ENCODE measurements at regions not wholly inside any gene's neighbourhood (a gene's known extent, or its start where the extent isn't known, plus 50 kb on each side); places are given as distances from the start of the nearest gene placed in this dataset.
"Not testable (repeated sequence)": the region's sequence is repeated elsewhere in the genome, so short reads cannot be mapped to it uniquely, and the experiment has no call there.

DNA sequence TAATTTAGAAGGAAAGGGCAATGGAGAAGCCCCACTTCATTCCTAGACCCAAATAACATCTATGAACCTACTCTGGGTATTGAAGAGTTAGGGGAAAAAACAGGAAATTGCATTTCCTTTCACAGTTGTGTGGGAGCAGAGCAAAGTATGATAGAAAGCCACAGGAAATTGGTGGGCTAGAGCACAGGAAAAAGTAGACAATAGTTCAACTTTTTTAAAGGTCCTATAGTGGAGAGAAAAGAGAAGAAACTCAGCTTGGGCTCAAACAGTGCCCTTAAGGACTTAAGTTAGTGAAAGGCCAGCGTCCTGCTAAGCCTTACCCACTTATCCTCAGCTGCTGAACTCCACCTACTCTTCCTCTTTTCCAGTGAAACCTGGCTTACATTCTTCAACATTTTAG is 258.1 kb downstream of the DPY19L2 start:
- DNase-seq (ENCODE audit: low read depth) = no peak

DNA sequence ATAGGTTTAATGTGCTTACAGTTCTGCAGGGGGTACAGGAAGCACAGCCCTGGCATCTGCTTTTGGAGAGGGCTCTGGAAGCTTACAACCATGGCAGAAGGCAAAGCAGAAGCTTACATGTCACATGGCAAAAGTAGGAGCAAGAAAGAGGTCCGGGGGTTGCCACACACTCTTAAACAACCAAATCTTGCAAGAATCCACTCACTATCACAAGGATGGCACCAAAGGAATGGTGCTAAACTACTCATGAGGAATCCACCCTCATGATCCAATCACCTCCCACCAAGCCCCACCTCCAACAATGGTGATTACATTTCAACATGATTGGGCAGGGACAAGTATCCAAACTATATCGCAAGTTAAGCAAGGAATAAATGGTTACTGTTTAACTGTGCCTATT is 255.8 kb upstream of the AVPR1A start:
- DNase-seq (ENCODE audit: low read depth) = no peak

DNA sequence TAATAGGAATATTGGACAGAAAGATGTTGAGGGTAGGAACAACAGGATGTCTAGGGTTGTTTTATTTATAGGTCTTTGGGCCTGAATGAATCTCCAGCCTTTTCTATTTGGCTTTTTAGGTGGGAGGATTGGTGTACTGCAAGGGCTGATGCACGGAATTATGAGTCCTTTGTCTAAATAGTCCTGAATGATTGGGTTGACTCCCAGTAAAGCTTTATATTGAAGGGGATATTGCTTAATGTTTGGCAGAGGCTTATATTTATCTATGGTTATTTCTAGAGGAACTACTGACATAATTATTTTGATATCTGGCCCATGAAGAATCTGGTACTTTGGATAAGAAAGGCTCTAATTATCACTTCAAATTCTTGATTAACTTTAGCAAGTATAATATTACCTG is 253.6 kb upstream of the AVPR1A start:
- no peak for DNase-seq (ENCODE audit: low read depth)

DNA sequence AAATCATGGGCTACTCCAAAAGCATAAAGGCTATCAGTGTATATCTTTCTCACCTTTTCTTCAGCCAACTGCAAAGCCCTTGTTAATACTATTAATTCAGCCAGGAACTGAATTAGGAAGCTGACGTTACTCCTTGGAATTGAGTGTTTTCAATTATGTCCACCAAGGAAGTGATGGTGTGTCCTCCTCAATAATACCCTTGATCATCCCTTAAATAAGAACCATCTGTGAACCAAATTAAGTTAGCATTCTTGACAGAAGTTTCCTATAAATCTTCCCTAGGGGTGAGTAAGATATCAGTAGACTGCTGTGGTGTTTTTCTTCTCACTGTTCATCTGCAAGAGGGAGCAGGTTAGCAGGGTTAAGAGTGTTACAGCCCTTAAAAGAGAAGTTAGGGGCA is 252.3 kb upstream of the AVPR1A start:
- DNase-seq (ENCODE audit: low read depth) = no peak

DNA sequence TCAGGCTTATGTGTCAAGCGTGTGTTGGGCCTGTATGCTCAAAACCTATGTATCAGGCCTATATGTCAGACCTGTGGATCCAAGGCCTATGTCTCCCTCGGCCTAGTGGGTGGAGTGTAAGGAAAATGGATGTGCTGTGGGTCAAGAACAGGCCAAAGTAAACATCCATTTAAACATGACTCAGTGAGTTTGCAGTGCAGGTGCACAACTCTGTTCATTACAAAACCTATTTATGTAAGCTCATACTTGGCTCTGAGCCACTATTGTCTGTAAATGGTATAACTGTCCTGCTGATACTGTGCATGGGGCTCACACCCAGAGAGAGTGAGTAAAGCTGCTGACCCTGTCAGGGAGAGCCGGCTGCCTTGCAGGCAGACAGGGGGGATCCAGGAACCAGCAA is 249.7 kb upstream of the AVPR1A start:
- DNase-seq (ENCODE audit: low read depth) = no peak

DNA sequence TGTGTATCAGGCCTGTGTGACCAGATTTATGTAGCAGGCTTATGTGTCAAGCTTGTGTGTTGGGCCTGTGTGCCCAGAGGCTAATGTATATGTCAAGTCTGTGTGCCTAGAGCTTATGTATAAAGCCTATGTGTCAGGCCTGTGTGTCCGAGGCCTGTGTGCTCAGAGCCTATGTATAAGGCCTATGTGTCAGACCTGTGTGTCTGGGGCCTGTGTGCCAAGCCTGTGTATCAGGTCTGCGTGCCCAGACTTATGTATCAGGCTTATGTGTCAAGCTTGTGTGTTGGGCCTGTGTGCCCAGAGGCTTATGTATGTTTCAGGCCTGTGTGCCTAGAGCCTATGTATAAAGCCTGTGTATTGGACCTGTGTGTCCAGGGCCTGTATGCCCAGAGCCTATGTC is 249.3 kb upstream of the AVPR1A start:
- no peak for DNase-seq (ENCODE audit: low read depth)

DNA sequence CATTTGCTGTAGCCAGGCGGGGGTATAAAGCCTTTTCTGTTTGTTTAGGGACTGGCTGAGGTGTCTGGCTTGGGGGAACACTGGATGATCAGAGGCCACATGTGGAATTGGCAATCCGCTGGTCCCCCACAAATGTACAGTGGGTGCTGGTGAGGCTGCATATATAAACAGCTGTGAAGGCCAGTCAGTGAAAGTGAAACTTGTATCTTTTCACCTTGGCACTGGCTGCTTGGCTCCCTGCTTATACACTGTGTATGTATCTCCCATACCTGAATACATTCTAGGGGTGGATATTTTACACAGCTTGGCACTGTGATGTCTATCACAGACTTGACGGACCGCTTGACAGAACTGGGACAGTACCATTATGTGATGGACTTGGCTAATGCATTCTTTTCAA is 246.8 kb upstream of the AVPR1A start:
- no peak for DNase-seq (ENCODE audit: low read depth)

DNA sequence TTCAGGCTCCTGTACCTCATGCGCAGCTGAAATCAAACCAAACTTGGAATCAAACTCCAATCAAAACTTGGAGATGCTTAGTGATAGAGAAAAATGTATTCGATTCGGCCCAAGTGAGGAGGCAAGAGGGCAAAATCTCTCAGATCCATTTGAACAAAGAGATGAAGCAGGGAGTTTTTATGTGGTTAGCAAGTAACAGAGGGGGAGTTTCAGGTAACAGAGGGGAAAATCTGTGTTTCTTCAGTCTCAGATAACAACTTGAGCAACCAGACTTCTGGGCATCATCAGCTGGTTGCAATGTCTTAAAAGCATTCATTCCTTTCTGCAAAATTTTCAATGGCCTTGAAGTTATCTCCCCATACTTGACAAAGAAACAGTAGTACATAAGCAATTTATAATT is 245.1 kb upstream of the AVPR1A start:
- DNase-seq (ENCODE audit: low read depth) = no peak

DNA sequence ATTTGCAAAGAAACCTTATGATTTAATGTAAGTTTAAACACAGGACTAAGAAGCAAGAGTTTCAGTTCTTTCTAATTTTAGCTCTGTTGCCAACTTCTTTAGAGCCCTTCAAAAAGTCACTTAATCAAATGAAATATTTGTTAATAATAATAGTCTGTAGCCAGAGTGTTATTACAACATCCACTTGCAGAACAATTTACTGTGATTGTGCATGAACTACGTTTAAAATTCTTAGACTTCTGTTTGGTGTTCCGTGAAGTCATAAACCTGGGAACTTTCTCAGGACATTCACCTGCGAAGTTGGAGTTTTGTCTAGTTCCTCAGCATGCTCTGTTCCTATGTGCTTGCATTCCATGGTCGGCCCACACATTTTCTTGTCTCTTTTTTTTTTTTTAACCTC is 244.0 kb upstream of the AVPR1A start:
- DNase-seq (ENCODE audit: low read depth) = no peak

DNA sequence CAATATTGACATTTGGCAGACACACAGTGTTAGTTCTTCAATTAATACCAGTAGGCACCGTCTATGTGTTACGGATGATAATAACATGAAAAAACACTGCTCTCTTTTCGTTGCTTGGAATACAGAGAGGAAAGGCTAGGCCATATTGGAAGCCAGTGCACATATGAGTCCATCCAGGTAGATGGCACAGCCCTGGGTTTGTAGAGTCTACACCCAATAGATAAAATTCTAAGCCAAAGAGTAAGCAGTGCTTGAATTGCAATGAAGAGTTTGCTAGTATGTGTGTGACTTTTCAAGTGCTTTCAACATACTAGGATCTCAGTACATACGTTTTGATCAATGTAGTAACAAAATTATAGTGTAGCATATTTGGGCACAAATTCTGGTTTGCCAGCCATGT is 243.3 kb upstream of the AVPR1A start:
- no peak for DNase-seq (ENCODE audit: low read depth)

DNA sequence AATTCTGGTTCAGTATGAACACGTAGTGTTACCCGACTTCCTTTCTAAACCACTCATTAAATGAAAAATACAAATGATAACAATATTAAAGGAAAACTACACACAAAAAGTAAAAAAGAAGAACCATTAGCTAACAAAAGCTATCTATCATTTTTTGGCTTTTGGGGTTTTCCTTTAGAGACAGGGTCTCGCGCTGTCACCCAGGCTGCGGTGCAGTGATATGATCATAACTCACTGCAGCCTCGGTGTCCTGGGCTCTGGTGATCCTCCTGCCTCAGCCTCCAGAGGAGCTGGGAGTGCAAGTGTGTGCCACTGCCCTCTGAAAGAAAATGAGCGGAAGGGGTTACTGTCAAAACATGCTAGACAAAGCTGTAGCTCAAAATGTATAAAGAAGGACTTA is 238.2 kb upstream of the AVPR1A start:
- no peak for DNase-seq (ENCODE audit: low read depth)

DNA sequence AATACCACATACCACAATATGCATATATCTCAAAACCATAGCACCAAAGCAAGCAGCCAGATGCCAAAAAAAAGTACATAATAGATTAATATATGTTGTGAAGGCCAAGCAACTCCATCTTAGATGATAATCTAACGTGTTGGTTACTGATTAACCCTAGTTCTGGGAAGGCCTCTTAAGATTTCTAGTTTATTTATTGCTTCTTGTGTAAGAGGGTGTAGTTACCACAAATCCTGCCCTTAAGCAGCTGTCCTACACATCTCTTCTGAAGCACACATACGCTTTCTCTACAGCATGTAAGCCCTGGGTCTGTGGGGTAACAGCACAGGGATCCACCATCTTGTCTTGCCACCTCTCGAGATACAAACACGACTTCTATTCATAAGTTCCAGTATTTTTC is 236.8 kb upstream of the AVPR1A start:
- DNase-seq (ENCODE audit: low read depth) = no peak

DNA sequence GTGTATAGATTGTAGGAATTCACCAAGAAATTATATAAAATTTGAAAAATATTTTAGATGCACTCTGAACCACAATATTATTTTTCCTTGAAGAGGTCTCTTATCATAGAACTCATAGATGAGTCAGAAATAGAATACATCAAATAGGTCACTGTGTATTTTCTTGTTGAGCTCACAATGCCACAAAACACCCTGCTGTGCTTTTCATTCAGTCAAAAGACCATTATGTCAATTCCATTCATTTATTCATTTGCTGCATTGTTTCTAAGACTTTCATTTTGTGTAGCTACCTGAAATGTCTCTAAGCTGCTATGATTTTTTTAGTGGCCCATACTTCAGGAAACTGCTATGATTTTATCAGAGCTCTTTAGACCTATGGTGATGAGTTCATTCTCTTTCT is 231.9 kb upstream of the AVPR1A start:
- DNase-seq (ENCODE audit: low read depth) = no peak

DNA sequence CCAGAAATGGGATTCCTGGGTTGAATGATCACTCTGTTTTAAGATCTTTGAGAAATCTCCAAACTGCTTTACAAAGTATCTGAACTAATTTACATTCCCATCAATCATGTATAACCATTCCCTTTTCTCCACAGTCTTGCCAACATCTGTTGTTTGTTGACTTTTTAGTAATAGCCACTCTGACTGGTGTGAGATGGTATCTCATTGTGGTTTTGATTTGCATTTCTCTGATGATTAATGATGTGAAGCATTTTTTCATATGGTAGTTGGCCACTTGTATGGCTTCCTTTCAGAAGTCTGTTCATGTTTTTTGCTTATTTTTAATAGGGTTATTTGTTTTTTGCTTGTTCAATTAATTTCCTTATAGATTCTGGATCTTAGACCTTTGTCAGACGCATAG is 211.8 kb upstream of the AVPR1A start:
- no peak for DNase-seq (ENCODE audit: low read depth)

DNA sequence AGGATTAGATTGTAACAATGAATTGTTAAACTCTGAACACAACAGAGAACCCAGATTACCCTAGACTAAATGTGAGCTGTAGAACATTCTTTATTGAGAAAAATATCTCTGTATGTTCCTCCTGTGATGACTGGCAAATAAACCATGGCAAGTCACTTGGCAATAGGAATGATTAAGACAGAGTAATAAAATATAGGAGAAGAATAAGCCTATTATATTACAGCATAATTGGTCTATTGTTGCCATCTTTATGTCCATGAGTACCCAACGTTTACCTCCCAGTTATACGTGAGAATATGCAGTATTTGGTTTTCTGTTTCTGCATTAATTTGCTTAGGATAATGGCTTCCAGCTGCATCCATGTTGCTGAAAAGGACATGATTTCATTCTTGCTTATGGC is 211.2 kb upstream of the AVPR1A start:
- DNase-seq (ENCODE audit: low read depth) = no peak

DNA sequence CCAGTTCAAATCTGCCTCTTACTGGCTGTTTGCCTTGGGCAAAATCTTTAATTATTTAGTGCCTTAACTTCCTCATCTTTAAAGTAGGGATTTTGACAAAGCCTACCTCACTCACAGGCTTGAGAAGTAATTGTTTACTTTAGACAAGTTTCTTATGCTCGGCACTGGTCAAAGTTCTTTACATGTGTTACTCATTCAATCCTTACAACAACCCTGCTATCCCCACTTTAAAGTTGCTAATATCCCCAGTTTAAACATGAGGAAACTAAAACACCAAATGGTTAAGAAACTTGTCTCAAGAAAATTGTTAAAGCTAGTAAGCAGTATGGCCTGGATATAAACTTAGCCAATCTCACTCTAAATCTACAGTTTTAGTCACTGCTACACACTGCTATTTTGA is 204.0 kb upstream of the AVPR1A start:
- DNase-seq (ENCODE audit: low read depth) = no peak

DNA sequence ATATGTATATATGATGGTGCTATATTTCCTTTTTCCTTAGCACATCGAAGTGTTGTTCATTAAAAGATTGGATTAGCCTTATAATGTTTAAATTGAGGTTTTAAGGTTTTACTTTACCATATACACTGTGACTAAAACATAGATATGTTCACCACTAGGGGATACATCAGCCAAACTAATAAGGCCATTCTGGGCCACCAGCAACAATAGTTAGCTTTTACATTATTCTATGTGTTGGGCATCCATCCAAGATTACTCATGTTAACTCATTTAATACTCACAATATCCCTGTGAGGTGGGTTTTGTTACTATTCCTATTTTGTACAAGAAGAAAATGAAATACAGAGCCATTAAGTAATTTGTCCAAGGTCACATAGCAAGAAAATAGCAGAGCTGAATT is 202.6 kb upstream of the AVPR1A start:
- no peak for DNase-seq (ENCODE audit: low read depth)

DNA sequence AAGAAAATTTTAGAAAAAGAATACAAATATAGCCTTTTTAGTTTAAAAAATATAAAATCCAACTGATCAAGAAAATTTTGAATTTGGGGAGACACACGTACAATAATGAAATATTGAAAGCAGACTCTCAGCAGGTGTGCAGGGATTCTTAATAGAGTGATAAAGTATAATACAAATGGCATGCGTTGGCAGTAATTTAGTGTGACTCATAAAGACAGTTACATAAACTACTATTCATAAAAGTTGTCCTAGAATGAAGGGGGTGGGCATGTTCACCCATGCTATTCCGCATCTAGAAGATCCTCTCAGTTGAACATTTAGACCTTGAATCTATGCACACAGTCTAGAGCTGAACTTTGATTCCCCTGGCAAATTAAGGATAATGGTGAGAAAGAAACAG is 200.4 kb upstream of the AVPR1A start:
- DNase-seq (ENCODE audit: low read depth) = no peak

DNA sequence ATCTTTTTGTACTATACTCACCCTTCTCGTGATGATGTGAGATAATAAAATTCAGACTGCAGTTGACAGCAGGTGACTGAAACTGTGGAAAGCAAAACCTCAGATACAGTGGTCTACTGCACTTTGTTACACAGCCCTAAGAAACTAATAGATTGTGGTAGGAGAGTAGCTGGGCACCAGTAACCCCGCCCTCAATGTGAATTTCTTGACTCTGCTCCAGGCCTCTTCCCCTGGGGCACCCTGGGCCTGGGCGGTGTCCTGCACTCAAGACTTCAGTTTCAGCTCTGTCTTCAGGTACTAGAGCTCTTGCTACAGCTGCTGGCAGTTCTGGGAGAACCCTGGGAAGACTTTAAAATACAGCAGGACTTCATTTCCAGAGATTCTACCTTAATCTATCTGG is 197.6 kb upstream of the AVPR1A start:
- DNase-seq (ENCODE audit: low read depth) = no peak

DNA sequence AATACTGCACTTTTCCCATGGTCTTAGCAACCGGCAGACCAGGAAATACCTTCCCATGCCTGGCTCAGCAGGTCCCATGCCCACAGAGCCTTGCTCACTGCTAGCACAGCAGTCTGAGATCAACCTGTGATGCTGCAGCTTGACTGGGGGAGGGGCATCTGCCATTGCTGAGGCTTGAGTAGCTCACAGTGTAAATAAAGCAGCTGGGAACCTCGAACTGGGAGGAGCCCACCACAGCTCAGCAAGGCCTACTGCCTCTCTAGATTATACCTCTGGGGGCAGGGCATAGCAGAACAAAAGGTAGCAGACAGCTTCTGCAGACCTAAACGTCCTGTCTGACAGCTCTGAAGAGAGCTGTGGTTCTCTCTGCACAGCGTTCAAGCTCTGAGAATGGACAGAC is 186.2 kb upstream of the AVPR1A start:
- DNase-seq (ENCODE audit: low read depth) = not testable (repeated sequence)

DNA sequence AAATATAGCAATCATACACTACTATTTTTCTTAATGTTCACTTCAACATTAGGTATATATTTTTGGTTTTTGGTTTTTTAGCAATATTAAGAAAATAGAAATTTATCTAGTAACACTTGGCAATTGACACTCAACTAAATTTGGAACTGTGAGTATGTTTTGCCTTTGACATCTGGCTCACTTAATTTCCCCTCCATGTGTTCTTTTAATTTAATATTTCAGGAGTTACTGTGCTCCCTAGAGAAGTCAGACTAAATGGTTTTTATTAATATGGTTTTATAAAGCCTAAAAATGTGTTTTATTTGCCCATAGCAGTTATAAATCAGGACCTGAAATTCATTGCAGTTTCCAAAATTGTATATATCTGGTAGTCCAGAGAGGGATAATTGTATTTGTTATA is 175.3 kb upstream of the AVPR1A start:
- no peak for DNase-seq (ENCODE audit: low read depth)

DNA sequence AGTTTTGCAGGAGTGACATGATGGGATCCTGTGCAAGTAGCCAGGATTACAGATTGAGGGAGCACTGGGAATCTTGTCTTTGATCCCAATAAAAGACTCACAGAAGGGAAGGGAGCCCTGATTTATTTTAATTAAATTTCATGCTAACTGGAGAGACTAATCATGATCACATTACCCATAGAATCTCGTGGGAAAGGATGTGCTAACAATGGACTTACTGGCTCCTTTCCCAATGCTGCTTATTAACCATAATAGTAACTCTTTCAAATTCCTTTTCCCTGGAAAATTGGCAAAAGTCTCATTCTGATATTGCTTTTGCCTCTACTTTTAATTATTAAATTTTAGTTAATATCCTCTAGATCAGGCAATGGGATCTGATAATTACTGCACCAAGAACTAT is 174.8 kb upstream of the AVPR1A start:
- no peak for DNase-seq (ENCODE audit: low read depth)

DNA sequence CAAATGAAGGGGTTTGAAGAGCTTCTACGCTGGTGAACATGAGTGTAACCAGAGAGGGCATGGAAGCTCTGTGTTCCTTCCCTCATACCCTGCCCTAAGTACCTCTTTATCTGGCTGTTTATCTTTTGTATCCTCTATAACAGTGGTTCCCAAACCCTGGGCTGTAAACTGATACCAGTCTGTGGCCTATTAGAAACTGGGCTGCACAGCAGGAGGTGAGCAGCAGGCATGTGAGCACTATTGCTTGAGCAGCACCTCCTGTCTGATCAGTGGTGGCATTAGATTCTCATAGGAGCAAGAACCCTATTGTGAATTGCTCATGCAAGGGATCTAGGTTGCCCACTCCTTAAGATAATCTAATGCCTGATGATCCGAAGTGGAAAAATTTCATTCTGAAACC is 172.9 kb upstream of the AVPR1A start:
- no peak for DNase-seq (ENCODE audit: low read depth)

DNA sequence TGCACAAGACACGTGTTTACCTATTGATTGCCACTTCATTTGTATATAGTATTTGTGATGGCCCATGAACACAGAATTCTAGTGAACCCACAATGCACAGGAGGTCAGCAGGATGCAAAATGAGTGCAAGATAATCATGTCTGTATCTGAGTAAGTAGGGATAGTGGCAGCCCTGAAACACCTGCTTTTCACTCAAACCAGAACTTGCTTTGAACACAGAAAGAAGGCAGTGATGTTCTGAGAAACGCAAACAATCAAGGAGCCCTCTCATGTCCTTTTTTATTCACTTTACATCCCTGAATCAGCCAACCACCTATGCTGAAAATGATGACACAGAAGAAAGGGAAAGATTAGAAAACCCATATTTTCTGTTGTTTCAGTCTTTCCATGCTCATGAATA is 170.4 kb upstream of the AVPR1A start:
- DNase-seq (ENCODE audit: low read depth) = no peak

DNA sequence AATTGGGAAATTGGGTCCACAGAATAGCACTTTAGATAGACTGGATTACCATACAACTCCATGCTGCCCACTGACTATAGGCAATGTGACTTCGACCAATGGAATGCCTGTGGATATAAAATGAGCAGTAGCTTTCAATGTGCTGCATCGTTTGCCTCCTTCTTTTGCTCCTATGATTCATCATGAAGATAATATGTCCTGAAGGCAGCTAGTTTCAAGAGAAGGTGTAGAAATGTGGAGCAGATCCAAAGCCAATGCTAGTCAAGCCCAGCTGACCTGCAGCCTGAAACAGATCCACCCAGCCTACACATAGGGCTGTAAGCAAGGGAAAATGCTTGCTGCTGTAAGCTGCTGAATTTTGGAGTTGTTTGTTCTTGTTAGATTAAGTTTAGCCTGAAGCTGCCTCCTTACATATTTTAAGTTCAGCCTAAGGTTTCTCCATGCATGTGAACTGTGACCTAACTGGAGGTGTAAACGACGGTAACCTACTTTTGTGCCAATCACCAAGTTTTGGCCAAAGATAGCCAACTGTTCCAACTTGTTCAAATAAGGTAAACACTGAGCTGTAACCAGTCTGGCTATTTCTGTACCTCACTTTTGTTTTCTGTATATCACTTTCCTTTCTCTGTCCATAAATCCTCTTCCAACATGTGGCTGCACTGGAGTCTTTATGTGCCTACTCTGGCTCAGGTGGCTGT is 169.1 kb upstream of the AVPR1A start:
- no peak for DNase-seq (ENCODE audit: low read depth)
